IPS-NIHi11 (cell line): ENCODE measurements at regions not wholly inside any gene's neighbourhood (a gene's known extent, or its start where the extent isn't known, plus 50 kb on each side); places are given as distances from the start of the nearest gene placed in this dataset.

Experiments used
- DNase-seq: peaks from one replicate; pipeline ENCODE4 v3.0.0; 2012; ENCODE audit warnings: mixed read lengths, low spot score

GRCh38 chr18:76545433-76546087 is 50.5 kb upstream of the ZNF516 start:
- DNase-seq, result no peak

DNA sequence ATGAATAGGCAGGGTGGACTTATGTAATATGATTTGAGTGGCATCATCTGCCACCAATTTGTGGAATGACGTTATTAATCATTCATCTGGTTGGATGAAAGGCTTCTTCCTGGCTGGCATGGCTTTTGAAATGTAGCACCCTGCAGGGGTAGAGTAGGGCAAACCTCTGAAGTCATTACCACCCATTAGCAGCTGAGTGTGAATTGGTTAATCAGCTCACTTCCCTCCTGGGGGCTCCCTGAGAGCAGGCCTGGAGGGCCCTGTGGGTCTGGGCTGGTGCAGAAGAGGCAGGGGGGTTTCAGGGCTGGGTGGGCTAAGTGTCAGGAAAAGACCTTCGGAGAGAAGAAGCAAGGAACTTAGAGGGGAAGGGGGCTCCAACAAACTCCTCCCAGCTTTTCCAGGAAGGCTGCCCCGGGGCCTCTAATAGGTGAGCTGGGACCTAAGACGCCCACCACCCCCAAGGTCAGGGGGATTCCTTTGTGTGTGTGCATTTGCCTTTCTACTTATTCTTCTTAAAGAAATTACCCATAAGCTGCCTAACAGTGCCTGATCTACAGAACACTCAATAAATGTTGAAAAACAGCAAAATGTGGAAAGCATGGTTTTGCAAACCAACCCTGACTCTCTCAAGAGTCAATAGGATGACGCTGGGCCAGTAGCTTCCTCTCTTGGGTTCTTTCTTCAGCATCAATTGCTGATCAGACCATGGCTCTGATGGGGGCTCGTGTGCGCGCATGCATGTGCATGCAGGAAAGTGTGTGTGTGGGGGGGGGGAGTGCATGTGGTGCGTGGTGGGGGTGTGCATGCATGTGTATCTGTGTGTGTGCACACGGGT is 49.7 kb upstream of the ZNF516 start:
- DNase-seq, result no peak
